GM21723 (cell line): ENCODE measurements at regions not wholly inside any gene's neighbourhood (a gene's known extent, or its start where the extent isn't known, plus 50 kb on each side); places are given as distances from the start of the nearest gene placed in this dataset.

Experiments
- ATAC-seq: cut with Tn5 transposase; IDR thresholded peaks from one replicate; pipeline ENCODE4 v1.9.1; 2021; ENCODE audit warnings: mild to moderate bottlenecking, moderate library complexity; ENCODE audit not compliant: unreplicated experiment

- ATAC-seq: no peak
Measured at GRCh38 chr2:199631129-199631528, 173.4 kb upstream of the SATB2 start.

- no peak for ATAC-seq
Measured at GRCh38 chr2:199629301-199629700, 171.6 kb upstream of the SATB2 start.

DNA sequence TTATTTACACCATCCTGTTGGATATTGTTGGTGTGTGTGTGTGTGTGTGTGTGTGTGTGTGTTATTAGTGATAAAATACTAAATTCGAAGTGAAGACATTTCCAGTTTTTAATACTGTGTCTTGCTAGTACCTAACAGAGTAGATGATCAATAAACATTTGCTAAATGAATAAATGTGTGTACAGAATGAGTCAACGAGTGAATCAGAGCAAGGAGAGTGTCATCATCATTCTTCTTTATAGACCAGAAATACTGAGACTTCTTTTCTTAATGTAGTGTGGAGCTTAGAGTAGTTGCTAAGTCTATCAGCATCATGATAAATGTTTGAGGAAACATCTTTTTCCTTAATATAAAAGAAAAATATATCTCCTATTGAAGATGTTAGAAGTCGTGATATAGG is 169.7 kb upstream of the SATB2 start:
- no peak for ATAC-seq

DNA sequence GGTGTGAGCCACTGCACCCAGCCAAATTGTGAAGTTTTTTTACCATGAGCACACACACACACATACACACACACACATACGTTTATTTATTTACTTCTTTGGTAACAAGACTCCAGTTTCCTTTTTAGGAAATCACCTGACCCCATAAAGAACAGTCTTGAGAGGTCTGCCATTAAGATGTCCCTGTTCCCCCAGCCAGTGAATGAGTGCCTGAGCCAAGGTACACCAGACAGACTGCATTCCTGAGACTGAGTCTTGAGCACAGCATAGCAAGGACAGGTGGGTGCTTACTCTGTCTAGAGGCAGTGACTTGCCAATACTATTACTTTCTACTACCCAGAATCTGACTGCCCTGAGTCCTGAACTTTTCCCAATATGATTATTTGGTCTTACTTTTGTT is 167.2 kb upstream of the SATB2 start:
- no peak for ATAC-seq

DNA sequence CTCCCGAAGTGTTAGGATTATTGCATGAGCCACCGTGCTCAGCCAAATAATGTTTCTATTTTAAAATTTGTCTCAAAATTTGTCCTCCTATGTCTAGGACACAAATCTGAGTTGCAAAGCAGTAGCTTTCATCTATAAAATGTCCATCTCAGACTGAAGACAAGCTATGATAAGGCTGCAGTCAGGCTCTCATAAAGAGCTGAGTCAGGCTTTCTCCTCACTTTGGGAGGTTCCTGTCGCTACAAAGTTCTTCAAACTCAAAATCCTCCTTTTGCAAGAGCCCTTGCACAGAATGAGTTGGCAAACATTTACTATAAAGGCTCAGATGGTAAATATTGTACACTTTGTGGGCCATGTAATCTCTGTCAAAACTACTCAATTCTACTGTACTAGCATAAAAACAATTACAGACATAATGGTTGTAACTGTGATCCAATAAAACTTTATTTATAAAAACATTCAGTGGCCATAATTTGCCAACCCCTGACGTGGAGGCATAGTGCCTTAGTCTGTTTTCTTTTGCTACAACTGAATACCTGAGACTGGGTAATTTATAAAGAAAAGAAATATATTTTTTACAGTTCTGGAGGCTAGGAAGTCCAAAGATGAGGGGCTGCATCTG is 154.9 kb upstream of the SATB2 start:
- ATAC-seq: no peak

DNA sequence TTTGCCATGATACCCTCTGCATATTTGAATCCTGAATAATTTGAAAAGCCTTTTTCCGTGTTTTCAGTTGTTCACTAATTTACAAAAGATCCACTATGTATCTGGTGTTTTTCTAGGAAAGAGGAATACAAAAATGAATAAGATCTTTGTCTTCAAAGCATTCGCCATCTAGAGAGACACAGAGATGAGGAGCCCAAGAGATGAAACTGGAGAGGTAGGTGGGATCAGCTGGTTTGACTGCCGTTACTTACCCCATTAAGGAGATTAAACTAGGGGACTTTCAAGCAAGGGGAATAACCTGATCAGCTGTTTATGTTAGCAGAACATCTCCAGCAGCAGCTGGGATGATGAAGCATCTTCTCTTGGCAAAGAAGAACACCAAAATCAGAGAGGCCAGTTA is 150.2 kb upstream of the SATB2 start:
- no peak for ATAC-seq

- no peak for ATAC-seq
Measured at GRCh38 chr2:199606193-199606780, 148.5 kb upstream of the SATB2 start.

- ATAC-seq: no peak
Measured at GRCh38 chr2:199603721-199604291, 146.1 kb upstream of the SATB2 start.

DNA sequence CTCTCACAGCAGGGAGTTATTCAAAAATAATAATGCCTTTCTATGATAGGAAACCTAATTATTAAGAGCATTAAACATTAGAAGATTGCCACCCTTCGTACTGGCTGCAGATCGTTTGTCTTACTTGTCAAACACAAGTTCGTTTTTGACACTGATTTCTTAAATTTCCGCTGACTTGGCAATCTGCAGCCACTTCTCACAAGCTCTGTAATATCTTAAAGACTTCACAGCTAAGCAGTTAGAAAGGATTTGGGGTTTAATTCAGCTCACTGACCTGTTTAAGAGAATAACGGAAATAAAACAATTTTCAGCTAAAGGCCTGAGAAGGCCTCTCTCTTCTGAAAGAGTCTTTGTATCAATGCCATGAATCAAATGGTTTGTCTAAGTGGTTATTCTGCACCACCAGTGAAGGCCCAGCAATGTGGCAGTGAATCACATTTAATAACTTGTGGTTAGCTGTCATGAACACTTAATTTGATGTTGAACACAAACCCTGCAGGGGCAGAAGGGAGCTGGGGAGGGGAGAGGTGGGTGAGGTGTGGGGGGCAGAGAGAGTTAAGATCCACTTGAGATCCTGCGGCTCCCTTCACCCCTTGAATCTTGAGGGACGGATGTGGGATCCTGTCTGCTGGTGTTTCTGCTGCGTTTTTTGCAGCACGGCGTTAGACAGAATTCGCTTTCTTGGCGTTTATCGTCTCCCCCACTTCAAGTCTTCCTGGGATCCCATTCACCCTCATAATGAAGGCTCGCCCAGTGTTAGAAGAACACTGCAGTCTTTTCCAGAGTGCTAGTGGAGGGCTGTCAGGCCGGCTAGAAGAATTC is 145.4 kb upstream of the SATB2 start:
- no peak for ATAC-seq

DNA sequence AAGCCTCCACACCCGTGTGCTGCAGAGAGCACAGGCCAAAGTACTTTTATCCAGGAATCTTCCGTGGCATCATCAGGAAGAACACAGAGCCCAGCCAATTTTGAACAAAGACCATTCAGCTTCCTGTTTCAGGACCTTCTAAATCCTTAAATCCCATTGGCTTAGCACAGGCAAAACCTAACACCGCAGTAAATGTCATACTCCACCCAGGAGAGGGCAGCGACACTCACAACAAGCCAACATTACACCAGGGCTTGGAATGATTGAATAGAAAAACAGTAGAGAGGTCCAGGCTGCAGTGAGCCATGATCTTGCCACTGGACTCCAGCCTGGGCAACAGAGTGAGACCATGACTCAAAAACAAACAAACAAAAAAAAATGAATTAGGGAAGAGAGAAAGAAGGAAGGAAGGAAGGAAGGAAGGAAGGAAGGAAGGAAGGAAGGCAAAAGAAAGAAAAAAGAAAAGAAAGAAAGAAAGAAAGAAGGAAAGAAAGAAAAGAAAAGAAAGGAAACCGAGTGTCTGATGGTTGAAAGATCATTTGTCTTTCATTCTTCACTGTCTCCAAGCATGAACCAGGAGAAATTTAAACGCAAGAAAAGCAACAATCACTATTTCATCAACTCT is 144.6 kb upstream of the SATB2 start:
- ATAC-seq: no peak

- no peak for ATAC-seq
Measured at GRCh38 chr2:199596549-199596948, 138.8 kb upstream of the SATB2 start.

DNA sequence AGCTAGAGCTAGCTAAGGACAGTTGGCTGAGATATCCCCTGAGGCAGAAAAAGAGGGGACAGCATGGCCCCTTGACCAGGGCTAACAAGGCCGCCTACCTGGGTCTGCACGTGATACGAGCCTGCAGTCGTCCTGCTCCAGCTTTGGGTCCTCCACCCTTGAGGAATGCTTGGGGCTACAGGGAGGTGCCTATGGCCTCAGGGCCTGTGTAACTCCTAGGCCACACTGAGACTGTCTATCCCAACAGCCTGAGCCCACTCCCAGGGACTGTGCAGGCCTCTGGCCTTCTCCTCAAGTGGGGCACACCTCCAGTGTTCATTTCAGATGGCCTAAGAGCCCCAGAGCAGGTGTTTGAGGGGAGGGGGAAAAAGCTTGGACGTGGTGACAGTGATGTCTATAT is 136.7 kb upstream of the SATB2 start:
- ATAC-seq: no peak

GRCh38 chr2:199591826-199592225 is 134.1 kb upstream of the SATB2 start:
- no peak for ATAC-seq

- no peak for ATAC-seq
Measured at GRCh38 chr2:199590321-199591203, 132.8 kb upstream of the SATB2 start.

DNA sequence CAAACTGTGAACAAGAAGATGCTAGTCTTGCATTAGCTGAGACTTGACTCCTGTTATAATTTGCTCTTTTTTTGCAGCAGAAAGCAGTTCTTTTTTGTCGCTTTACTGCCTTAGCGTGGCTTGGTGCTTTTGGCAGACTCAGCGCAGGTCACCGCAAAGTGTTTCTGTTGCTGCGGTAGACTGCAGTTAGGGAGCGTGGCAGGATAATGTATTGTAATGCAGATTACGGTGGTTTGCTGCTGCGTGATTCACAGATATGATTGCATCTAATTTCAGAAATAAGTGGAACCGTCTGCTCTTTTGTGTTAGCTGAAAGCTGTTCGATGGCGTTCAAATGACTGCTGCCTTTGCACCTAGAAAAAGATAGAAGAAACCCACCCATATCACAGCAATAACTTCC is 131.6 kb upstream of the SATB2 start:
- no peak for ATAC-seq

DNA sequence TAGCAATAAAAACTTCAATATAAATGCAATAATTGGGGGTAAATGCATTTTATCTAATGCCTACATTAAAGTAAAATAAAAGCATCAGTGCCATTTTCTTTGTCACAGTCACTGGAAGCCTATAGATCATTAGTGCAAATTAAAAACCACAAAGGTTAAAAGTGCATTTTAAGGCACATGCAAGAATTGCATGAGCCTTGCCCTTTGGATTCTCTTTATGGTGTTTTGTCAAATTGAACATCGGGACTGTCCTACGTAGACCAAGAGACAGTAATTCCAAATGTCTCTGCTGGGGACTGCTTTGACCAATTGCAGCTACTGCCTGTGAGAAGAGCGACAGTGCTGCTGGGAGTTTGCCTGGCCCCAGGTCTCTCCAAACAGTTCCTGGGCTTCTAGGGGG is 130.3 kb upstream of the SATB2 start:
- no peak for ATAC-seq

GRCh38 chr2:199586646-199587045 is 128.9 kb upstream of the SATB2 start:
- ATAC-seq: no peak

DNA sequence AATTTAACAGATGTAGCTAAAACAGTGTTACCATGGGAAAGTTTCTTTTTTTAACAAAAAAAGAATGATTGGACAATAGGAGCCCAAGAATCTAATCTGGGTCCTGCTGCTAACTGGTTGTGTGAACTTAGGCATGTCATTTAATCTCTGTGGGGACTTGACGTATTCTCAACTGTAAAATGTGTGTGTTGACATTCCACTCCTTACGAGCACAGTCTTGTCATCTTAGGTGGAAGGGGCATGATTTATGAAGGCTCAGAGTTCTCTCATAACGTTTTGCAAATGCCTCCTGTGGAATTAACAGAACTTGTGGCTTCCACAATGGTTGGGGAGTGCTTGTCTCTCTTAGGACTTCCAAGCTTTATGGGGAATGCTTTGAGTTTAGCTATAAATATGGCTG is 125.9 kb upstream of the SATB2 start:
- ATAC-seq: no peak

- ATAC-seq: no peak
Measured at GRCh38 chr2:199581935-199582360, 124.2 kb upstream of the SATB2 start.

DNA sequence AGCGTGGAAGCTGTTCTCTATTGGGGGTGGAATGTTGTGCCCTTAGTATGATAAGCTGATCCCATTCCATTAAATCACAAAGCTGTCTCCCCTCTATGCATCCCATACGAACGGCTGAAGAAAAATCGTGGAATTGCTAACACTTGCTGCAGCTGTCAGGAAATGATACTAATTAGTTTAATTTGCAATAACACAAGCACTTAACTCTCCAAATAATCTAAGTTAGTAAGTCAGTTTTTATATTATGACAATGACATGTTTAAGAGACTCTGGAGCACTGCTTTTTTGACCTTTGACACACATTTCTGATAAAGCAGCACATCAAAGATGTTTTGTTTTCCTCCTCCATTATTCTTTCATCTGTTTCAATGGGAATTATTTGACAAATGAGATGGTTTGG is 123.7 kb upstream of the SATB2 start:
- no peak for ATAC-seq
